OCI-LY3 (cell line): ENCODE measurements at regions not wholly inside any gene's neighbourhood (a gene's known extent, or its start where the extent isn't known, plus 50 kb on each side); places are given as distances from the start of the nearest gene placed in this dataset.

Experiments used
- EZH2phosphoT487 ChIP-seq: fragments of 200-600 bp; shearing (Covaris generic); IDR thresholded peaks from 2 replicates; pipeline ENCODE4 v1.6.1; 2018; ENCODE audit warnings: antibody characterized with exemption, mixed run types, low read depth
- TF ChIP-seq, protein P1 (sequence below): fragments of 200-600, 300-600 bp; sonication (generic); IDR thresholded peaks from 2 replicates; pipeline ENCODE4 v1.5.1; 2014; ENCODE audit warnings: antibody characterized with exemption, low read length, low read depth

DNA sequence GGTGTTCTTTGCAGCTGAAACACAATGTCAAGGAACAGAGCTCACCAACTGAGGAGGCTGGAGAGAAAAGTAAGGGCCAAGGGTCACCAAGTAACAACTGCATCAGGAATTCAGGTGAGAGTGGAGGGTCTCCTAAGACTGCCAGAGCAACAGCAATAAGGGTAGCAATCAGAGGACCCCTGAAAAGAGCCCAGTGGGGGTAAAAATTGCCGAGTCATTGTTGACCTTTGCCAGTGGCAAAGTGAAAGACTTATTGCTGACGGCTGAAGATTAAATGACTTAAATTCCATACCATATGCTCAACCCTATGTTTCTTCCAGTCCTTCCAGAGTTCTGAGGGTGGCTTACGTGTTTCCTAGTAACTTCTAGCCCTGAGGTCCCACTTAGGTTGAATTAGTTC is 51.9 kb upstream of the ARHGAP42 start:
- TF ChIP-seq, protein P1, sequence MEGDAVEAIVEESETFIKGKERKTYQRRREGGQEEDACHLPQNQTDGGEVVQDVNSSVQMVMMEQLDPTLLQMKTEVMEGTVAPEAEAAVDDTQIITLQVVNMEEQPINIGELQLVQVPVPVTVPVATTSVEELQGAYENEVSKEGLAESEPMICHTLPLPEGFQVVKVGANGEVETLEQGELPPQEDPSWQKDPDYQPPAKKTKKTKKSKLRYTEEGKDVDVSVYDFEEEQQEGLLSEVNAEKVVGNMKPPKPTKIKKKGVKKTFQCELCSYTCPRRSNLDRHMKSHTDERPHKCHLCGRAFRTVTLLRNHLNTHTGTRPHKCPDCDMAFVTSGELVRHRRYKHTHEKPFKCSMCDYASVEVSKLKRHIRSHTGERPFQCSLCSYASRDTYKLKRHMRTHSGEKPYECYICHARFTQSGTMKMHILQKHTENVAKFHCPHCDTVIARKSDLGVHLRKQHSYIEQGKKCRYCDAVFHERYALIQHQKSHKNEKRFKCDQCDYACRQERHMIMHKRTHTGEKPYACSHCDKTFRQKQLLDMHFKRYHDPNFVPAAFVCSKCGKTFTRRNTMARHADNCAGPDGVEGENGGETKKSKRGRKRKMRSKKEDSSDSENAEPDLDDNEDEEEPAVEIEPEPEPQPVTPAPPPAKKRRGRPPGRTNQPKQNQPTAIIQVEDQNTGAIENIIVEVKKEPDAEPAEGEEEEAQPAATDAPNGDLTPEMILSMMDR, result no peak
- no peak for TF ChIP-seq EZH2phosphoT487
